ENCODE measurements at regions not wholly inside any gene's neighbourhood (a gene's known extent, or its start where the extent isn't known, plus 50 kb on each side); places are given as distances from the start of the nearest gene placed in this dataset.

GRCh38 chr14:82536566-82536965, 1002.9 kb upstream of the SEL1L start:
- TF ChIP-seq EP300 (IDR thresholded peaks at IDR 0.05): no peak
- TF ChIP-seq CTCF (IDR thresholded peaks at IDR 0.05): no peak
- no peak for TF ChIP-seq POLR2A (IDR thresholded peaks at IDR 0.05)
- intact Hi-C loops (cut with DNase I): no loop called here
- Histone ChIP-seq H3K4me1 (ENCODE audit: insufficient read depth) (no peaks in the 10 kb centered on the region), H3K27ac (no peak overlapping the region), H3K9me3 (no peaks in the 10 kb centered on the region), H3K36me3 (no peaks in the 10 kb centered on the region), H3K4me3 (no peak overlapping the region), H3K27me3 (no peaks in the 10 kb centered on the region)
- no peak for DNase-seq
- WGBS, 3 donors: 34 to 43% (median 38%) methylated on average over 2 of the region's 2 CpGs

- Histone ChIP-seq H3K9me3 (no peaks in the 10 kb centered on the region), H3K4me1 (ENCODE audit: insufficient read depth) (no peaks in the 10 kb centered on the region), H3K36me3 (no peaks in the 10 kb centered on the region), H3K4me3 (no peak overlapping the region), H3K27me3 (no peaks in the 10 kb centered on the region), H3K27ac (no peak overlapping the region)
- TF ChIP-seq EP300 (IDR thresholded peaks at IDR 0.05) (no peak), POLR2A (IDR thresholded peaks at IDR 0.05) (no peak), CTCF (IDR thresholded peaks at IDR 0.05) (no peak)
- intact Hi-C loops (cut with DNase I): no loop called here
- WGBS, 3 donors: 33 to 57% (median 51%) methylated on average over 3 of the region's 3 CpGs
- no peak for DNase-seq
These were observed 1004.2 kb upstream of the SEL1L start for GRCh38 chr14:82537831-82538230.

GRCh38 chr14:82546401-82546800, 1012.7 kb upstream of the SEL1L start:
- Histone ChIP-seq H3K36me3 (no peaks in the 10 kb centered on the region), H3K27ac (no peak overlapping the region), H3K4me1 (ENCODE audit: insufficient read depth) (no peaks in the 10 kb centered on the region), H3K27me3 (no peaks in the 10 kb centered on the region), H3K9me3 (no peaks in the 10 kb centered on the region), H3K4me3 (no peak overlapping the region)
- intact Hi-C loops (cut with DNase I): no loop called here
- DNase-seq: no peak
- TF ChIP-seq CTCF (IDR thresholded peaks at IDR 0.05): no peak
- TF ChIP-seq EP300 (IDR thresholded peaks at IDR 0.05): no peak
- TF ChIP-seq POLR2A (IDR thresholded peaks at IDR 0.05): no peak
- 48 to 75% (median 73%) methylated on average over 2 of the region's 2 CpGs for WGBS, 3 donors

- Histone ChIP-seq H3K27ac (no peak overlapping the region), H3K4me3 (no peak overlapping the region), H3K9me3 (no peaks in the 10 kb centered on the region), H3K4me1 (ENCODE audit: insufficient read depth) (no peaks in the 10 kb centered on the region), H3K36me3 (no peaks in the 10 kb centered on the region), H3K27me3 (no peaks in the 10 kb centered on the region)
- intact Hi-C loops (cut with DNase I): no loop called here
- WGBS, 3 donors: 85 to 89% (median 87%) methylated on average over 9 of the region's 9 CpGs
- TF ChIP-seq CTCF (IDR thresholded peaks at IDR 0.05) (no peak), POLR2A (IDR thresholded peaks at IDR 0.05) (no peak), EP300 (IDR thresholded peaks at IDR 0.05) (no peak)
- no peak for DNase-seq
These were observed 1015.8 kb upstream of the SEL1L start for GRCh38 chr14:82549306-82549990.

Data from ovary (tissue), 7 donors.